Amniotic epithelial cell (primary cell): ENCODE measurements at regions not wholly inside any gene's neighbourhood (a gene's known extent, or its start where the extent isn't known, plus 50 kb on each side); places are given as distances from the start of the nearest gene placed in this dataset.

Experiments used
- DNase-seq: peaks from one replicate; pipeline ENCODE4 v3.0.0-alpha.2; 2010; ENCODE audit warnings: low read depth

GRCh38 chr3:193929921-193930646, 205.9 kb upstream of the HES1 start:
- DNase-seq: no peak

GRCh38 chr3:193932136-193932535, 203.8 kb upstream of the HES1 start:
- DNase-seq: peak; percentile 40

GRCh38 chr3:193932576-193932975, 203.4 kb upstream of the HES1 start:
- no peak for DNase-seq

GRCh38 chr3:193933451-193933850, 202.5 kb upstream of the HES1 start:
- no peak for DNase-seq

GRCh38 chr3:193935916-193936315, 200.0 kb upstream of the HES1 start:
- no peak for DNase-seq

- no peak for DNase-seq
Observed at GRCh38 chr3:193938613-193939012, 197.3 kb upstream of the HES1 start.

- no peak for DNase-seq
Observed at GRCh38 chr3:193939527-193939926, 196.4 kb upstream of the HES1 start.

- DNase-seq: no peak
Observed at GRCh38 chr3:193940526-193940925, 195.4 kb upstream of the HES1 start.

- DNase-seq: no peak
Observed at GRCh38 chr3:193941486-193941885, 194.5 kb upstream of the HES1 start.

GRCh38 chr3:193942516-193943055, 193.4 kb upstream of the HES1 start:
- DNase-seq: no peak

- no peak for DNase-seq
Observed at GRCh38 chr3:193943200-193943599, 192.7 kb upstream of the HES1 start.

GRCh38 chr3:193943851-193944517, 192.0 kb upstream of the HES1 start:
- DNase-seq: no peak

GRCh38 chr3:193944518-193944884, 191.4 kb upstream of the HES1 start:
- DNase-seq: no peak

- no peak for DNase-seq
Observed at GRCh38 chr3:193945143-193945542, 190.8 kb upstream of the HES1 start.

GRCh38 chr3:193946945-193947344, 189.0 kb upstream of the HES1 start:
- peak; percentile 10 for DNase-seq

- peak; percentile 84 for DNase-seq
Observed at GRCh38 chr3:193947596-193947995, 188.4 kb upstream of the HES1 start.

- DNase-seq: no peak
Observed at GRCh38 chr3:193948459-193948858, 187.5 kb upstream of the HES1 start.

GRCh38 chr3:193951859-193952258, 184.1 kb upstream of the HES1 start:
- DNase-seq: no peak

- no peak for DNase-seq
Observed at GRCh38 chr3:193954752-193955151, 181.2 kb upstream of the HES1 start.

- no peak for DNase-seq
Observed at GRCh38 chr3:193955719-193956118, 180.2 kb upstream of the HES1 start.

GRCh38 chr3:193959861-193960260, 176.1 kb upstream of the HES1 start:
- no peak for DNase-seq

GRCh38 chr3:193960487-193961274, 175.3 kb upstream of the HES1 start:
- peak; percentile 58 for DNase-seq
